ENCODE measurements at regions not wholly inside any gene's neighbourhood (a gene's known extent, or its start where the extent isn't known, plus 50 kb on each side); places are given as distances from the start of the nearest gene placed in this dataset.
A peak's percentile ranks its signal among the peaks of the same experiment; 100 is the strongest.

- no peak for DNase-seq (ENCODE audit: low read depth)
These were observed 262.0 kb upstream of the TRPM3 start for GRCh38 chr9:71383308-71383940.

DNA sequence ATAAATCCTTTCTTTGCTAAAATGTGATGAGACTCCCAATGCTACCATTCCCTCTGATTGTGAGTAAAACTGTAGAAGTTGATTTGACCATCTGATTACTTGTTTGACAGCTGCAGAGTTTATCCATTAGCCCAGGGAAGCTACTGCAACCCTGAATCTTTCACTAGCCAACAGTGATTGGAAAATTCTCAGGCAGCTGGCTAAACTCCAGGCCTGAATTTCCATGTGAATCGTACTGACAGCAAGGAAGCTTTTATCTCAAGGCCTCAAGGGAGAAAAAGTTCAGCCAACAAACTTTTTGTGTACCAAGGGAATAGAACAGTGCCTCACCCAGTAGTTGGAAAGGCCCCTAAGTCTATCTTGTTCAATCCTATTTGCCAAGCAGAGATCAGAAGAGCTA lies 246.7 kb upstream of the TRPM3 start:
- no peak for DNase-seq (ENCODE audit: low read depth)

GRCh38 chr9:71364186-71364955 lies 242.9 kb upstream of the TRPM3 start:
- DNase-seq (ENCODE audit: low read depth): no peak

DNA sequence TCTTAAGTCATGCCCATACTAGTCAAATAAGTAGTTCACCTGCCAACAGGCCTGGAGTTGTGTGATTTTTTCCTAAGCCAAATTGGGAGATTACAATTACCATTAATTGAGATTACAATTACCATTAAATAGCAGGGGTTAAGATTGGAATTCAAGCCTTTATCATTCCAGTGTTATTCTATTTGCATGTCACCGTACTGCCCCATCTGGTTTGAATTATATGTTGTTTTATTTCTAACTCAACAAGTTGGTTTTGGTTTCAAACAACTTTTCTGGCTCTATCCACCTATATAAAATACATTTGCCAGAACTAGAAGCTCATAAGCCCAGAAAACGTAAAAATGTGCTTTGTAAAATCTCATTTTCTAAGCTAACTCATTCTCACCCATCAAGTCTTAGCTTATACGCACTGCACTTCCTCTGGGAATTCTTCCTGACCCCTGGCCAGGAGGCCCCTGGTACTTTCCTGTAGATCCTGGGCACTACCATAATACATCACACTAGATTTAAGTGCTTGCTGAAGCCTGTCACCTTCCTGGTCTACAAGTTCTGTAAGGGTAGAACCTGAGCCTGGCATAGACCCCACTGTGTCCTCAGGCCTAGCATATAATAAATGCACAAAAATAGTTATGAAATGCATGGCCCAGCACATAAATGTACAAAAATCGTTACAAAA lies 242.0 kb upstream of the TRPM3 start:
- DNase-seq (ENCODE audit: low read depth): no peak

DNA sequence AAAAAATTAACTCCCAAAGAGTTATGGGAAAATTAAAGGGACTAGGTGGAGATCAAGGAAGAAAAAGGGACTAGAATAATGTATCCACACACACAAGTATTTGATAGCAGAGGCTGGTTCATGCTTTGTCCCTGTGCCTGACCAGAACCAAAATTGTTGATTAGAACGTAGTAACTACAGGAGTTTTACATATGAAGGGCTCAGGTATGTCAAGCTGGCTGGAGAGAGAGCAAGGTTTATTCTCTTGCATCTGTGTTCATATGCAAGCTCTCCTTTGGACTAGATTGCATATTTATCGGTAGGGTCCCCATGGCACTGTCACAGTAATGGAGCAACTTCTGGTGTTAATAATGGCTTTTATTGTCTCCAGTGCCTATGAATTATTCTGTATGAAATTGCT lies 239.9 kb upstream of the TRPM3 start:
- no peak for DNase-seq (ENCODE audit: low read depth)

DNA sequence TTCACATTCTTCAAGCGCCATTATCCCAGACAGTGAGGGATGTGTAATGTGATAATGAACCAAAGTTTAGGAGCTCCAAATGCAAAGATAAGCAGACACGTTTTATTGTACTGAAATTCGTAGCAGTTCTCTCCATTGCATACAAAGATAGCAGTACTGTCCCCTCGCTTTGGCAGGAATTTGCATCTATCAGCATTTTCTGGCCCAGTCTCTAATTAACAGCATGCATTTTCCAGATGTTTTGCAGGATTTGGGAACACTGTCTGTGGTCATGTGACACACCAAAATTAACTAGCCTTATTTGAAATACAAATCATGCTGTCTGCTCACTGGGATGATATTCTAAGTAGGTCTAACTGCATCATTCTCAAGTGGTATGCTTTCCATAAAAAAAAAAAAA lies 235.9 kb upstream of the TRPM3 start:
- DNase-seq (ENCODE audit: low read depth): no peak

GRCh38 chr9:71355884-71356283 lies 234.5 kb upstream of the TRPM3 start:
- no peak for DNase-seq (ENCODE audit: low read depth)

DNA sequence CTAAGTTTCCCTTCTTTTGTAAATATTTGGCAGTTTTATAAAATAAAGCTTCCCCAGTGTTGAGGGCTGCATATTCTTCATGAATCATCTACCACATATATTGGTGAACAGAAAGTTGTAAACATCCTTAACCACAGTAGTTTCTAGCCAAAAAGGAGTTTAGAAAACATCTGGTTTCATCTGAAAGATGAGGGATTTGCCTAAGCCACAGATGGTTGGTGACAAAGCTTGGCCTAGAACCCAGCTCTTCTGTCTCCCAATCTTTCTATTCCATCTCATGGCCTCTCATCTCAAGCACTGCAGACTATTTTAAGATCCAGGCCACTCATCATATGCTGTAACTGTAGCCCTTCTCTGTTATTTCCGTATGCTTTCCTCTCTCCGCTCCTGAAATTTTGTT lies 232.3 kb upstream of the TRPM3 start:
- DNase-seq (ENCODE audit: low read depth): no peak

DNA sequence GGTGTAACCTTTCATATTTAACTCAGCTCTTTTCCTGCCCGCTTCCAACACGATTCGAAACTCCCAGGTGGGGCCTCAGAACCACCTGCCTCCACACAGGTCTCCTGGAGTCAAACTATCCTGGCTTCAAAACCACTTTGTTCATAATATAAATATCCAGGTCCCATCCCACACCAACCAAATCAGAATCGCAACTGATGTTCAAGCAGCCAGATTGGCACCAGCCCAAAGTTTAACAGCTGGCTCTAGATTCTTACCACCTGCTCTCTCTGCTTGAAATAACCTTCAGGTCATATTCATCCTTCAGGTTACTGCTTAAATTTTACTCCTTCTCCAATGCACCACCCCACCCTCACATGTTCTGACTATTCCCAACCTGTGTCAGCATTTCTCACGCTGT lies 231.4 kb upstream of the TRPM3 start:
- DNase-seq (ENCODE audit: low read depth): no peak

DNA sequence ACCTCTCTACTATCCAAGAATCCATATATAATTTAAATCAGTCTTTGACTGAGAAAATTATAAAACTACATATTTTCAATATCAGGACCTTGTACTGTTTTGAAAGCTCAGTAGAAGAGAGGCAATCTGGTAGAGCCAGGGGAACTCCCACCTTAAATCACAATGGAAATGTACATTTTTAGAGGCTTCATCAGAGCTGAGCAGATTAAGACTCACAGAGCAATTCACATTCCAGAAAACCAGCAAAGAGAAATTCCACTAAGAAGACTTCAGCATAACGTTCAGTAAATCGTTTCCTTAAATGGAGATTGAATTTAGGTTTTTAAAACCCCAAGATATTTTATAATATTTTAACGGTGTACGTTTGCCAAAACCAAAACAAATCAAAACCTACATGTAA lies 227.8 kb upstream of the TRPM3 start:
- no peak for DNase-seq (ENCODE audit: low read depth)

- no peak for DNase-seq (ENCODE audit: low read depth)
These were observed 211.9 kb upstream of the TRPM3 start for GRCh38 chr9:71333321-71333720.

- DNase-seq (ENCODE audit: low read depth): no peak
These were observed 210.2 kb upstream of the TRPM3 start for GRCh38 chr9:71331603-71332002.

GRCh38 chr9:71329873-71330272 lies 208.5 kb upstream of the TRPM3 start:
- no peak for DNase-seq (ENCODE audit: low read depth)

DNA sequence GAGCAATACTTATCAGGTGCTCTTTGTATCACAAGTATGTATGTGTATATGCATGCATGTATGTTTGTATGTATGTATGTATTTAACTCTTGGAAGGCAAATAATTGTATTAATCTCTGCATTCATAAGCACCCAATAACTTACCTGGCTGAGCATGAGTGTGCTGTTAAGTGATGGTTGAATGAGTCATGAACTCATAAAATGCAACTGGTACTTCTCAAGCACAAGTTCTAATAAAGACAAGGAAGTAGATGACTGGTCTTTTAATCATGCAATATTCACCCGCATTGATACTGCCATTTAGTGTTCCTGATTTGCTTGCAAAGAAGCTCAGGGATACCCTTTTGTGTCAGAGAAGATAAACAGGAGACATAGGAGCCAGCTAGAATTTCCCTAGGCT lies 204.9 kb upstream of the TRPM3 start:
- DNase-seq (ENCODE audit: low read depth): peak; percentile 2

DNA sequence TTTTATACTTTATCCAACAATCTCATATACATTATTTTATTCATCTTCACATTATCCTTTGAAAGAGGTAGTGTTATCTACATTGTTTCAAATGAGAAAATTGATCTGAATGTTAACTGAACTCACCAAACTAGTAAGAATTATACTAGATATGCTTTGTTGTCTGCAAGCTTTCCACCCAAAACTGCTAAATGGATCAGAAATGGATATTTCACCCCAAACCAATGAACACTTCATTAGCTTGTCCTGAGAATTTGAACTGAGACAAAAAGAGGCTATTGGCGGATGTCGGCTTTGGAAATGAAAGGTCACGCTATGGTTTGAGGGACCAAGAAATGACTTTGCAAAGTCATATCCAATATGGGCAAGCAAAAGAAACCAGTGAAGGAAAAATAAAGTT lies 201.9 kb upstream of the TRPM3 start:
- no peak for DNase-seq (ENCODE audit: low read depth)

GRCh38 chr9:71322311-71322710 lies 200.9 kb upstream of the TRPM3 start:
- no peak for DNase-seq (ENCODE audit: low read depth)

- no peak for DNase-seq (ENCODE audit: low read depth)
These were observed 187.0 kb upstream of the TRPM3 start for GRCh38 chr9:71308454-71308853.

DNA sequence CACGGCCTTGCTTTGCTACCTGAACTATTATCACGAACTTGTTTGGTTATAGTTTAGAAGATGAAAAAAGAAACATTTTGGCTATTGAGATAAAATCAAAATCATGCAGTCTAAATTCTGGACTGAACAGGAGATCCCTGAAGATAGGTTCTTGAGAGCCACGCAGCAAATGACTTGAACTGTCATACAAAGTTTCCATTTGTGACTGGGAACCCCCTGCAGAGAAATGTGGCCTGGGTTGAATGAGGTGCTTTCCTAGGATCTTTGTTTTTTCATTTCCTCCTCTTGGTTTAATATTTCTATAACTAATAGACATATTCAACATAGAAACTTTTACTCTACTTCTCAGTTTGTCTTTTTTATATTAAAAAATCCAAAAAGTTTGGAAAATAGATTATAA lies 184.7 kb upstream of the TRPM3 start:
- DNase-seq (ENCODE audit: low read depth): no peak

GRCh38 chr9:71303351-71303750 lies 181.9 kb upstream of the TRPM3 start:
- DNase-seq (ENCODE audit: low read depth): no peak

DNA sequence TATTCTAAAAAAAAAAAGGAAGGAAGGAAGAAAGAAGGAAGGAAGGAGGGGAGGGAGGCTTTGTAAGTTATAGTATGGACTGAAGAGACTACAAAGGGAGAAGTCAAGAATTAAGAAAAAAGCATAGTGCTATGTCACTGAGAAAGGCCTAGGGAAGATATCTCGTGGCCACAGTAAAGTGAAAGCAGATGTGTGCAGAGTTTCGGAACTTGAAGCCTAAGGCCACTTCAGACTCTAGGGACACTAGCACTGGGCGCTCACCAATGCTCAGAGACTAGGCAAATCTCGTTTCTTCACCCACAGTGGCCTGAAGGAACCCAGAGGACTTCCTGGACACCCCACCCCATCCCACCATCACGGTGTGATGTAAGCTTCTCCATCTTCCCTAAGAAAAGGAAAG lies 181.4 kb upstream of the TRPM3 start:
- DNase-seq (ENCODE audit: low read depth): no peak

GRCh38 chr9:71295928-71296327 lies 174.5 kb upstream of the TRPM3 start:
- no peak for DNase-seq (ENCODE audit: low read depth)

DNA sequence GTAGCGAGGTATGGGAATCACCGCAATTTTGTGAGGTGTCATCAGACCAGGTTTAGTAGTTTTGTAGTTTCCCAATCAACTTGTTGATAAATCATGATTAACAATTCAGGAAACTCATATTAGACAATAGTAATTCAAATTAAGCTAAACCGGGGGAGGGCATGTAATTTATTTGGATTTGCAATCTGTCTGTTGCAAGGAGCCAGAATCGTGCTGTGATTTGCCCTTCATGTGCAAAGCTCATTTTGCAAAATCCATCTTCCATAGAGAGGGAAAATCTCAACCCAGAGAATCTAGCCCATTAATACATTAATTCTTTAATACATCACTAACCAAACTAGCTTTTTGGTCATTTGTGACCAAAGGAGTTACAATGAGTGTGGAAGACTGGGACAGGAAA lies 164.7 kb upstream of the TRPM3 start:
- DNase-seq (ENCODE audit: low read depth): no peak

DNA sequence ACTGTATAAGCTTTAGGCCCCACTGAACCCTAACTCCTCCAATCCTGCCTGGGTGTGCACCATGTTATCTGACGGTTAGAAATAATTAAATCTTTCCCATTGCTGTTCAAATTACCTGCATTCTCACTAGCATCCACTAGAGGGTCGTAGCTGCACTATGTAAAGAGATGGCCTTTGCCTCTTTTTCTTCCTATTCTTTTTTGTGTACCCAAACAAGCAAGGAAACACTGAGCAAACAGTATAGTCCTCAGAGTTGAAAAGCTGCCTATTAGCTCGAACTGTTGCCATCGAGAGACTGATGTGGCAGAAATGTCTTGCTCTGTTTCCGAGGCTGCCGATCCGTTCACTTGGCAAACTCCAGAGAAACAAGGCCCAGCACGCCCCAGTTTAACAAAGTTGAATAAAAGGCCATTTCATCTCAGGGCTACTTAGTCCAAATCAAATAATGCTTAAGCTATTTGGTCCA lies 163.8 kb upstream of the TRPM3 start:
- DNase-seq (ENCODE audit: low read depth): peak; percentile 50

All from HT1080 (cell line).